ENCODE measurements at regions not wholly inside any gene's neighbourhood (a gene's known extent, or its start where the extent isn't known, plus 50 kb on each side); places are given as distances from the start of the nearest gene placed in this dataset.

- H3K27me3 ChIP-seq: peaks cover 0 to 6% (median 0%) of the 10 kb centered on the region in 4 donors
- no peak for ATAC-seq (ENCODE audit: low FRiP score in 2 of 2)
- TF ChIP-seq POLR2AphosphoS5 (IDR thresholded peaks at IDR 0.05) (no peak), CTCF (IDR thresholded peaks at IDR 0.05) (no peak), EP300 (IDR thresholded peaks at IDR 0.05) (no peak), POLR2A (IDR thresholded peaks at IDR 0.05) (no peak)
- H3K36me3 ChIP-seq: no peaks in the 10 kb centered on the region
- DNase-seq: no peak
- WGBS, 2 donors: 56 to 92% methylated on average over 8 to 9 of the region's 9 CpGs
- no peaks in the 10 kb centered on the region for H3K9me3 ChIP-seq
- peak overlapping the region in 1 of 4 donors; percentile 65 for H3K27ac ChIP-seq
- H3K4me1 ChIP-seq: peaks cover 0 to 17% (median 2%) of the 10 kb centered on the region in 4 donors
- no peak overlapping the region for H3K4me3 ChIP-seq
Measured at GRCh38 chrX:13936521-13937225, 93.0 kb downstream of the GEMIN8 start.

GRCh38 chrX:13934731-13935130 lies 95.0 kb downstream of the GEMIN8 start:
- Histone ChIP-seq H3K36me3 (no peaks in the 10 kb centered on the region), H3K9me3 (no peaks in the 10 kb centered on the region), H3K4me3 (no peak overlapping the region), H3K27ac (no peak overlapping the region), H3K4me1 (peaks cover 0 to 17% (median 2%) of the 10 kb centered on the region in 4 donors), H3K27me3 (peaks cover 0 to 6% (median 0%) of the 10 kb centered on the region in 4 donors)
- DNase-seq (no peak), ATAC-seq (ENCODE audit: low FRiP score in 2 of 2) (no peak)
- no peak for TF ChIP-seq EP300 (IDR thresholded peaks at IDR 0.05)
- WGBS, 2 donors: 72 to 83% methylated on average over 2 of the region's 2 CpGs

GRCh38 chrX:13933851-13934250 lies 95.8 kb downstream of the GEMIN8 start:
- TF ChIP-seq POLR2AphosphoS5 (IDR thresholded peaks at IDR 0.05) (no peak), EP300 (IDR thresholded peaks at IDR 0.05) (no peak), CTCF (IDR thresholded peaks at IDR 0.05) (no peak), POLR2A (IDR thresholded peaks at IDR 0.05) (no peak)
- no peak for DNase-seq
- H3K4me1 ChIP-seq: peaks cover 0 to 16% (median 2%) of the 10 kb centered on the region in 4 donors
- no peaks in the 10 kb centered on the region for H3K36me3 ChIP-seq
- H3K9me3 ChIP-seq: no peaks in the 10 kb centered on the region
- WGBS, 2 donors: 79% methylated on average over 7 of the region's 7 CpGs
- peaks cover 0 to 6% (median 0%) of the 10 kb centered on the region in 4 donors for H3K27me3 ChIP-seq
- no peak overlapping the region for H3K4me3 ChIP-seq
- no peak overlapping the region for H3K27ac ChIP-seq
- no peak for ATAC-seq (ENCODE audit: low FRiP score in 2 of 2)

- Histone ChIP-seq H3K4me3 (no peak overlapping the region), H3K27ac (no peak overlapping the region), H3K36me3 (no peaks in the 10 kb centered on the region), H3K4me1 (peaks cover 0 to 11% (median 2%) of the 10 kb centered on the region in 4 donors), H3K27me3 (peaks cover 0 to 6% (median 0%) of the 10 kb centered on the region in 4 donors), H3K9me3 (no peaks in the 10 kb centered on the region)
- DNase-seq: no peak
- no peak for ATAC-seq (ENCODE audit: low FRiP score in 2 of 2)
- no peak for TF ChIP-seq EP300 (IDR thresholded peaks at IDR 0.05)
- no peak for TF ChIP-seq CTCF (IDR thresholded peaks at IDR 0.05)
- no peak for TF ChIP-seq POLR2AphosphoS5 (IDR thresholded peaks at IDR 0.05)
- no peak for TF ChIP-seq POLR2A (IDR thresholded peaks at IDR 0.05)
- WGBS, 2 donors: 66 to 68% methylated on average over 3 of the region's 3 CpGs
Measured at GRCh38 chrX:13933352-13933751, 96.3 kb downstream of the GEMIN8 start.

GRCh38 chrX:13932416-13932815 lies 97.3 kb downstream of the GEMIN8 start:
- ATAC-seq (ENCODE audit: low FRiP score in 2 of 2) (no peak), DNase-seq (no peak)
- no peaks in the 10 kb centered on the region for H3K36me3 ChIP-seq
- peaks cover 0 to 1% (median under 1%) of the 10 kb centered on the region in 4 donors for H3K4me1 ChIP-seq
- no peak overlapping the region for H3K27ac ChIP-seq
- no peak overlapping the region for H3K4me3 ChIP-seq
- TF ChIP-seq EP300 (IDR thresholded peaks at IDR 0.05): no peak
- no peak for TF ChIP-seq POLR2AphosphoS5 (IDR thresholded peaks at IDR 0.05)
- no peak for TF ChIP-seq POLR2A (IDR thresholded peaks at IDR 0.05)
- TF ChIP-seq CTCF (IDR thresholded peaks at IDR 0.05): no peak
- H3K27me3 ChIP-seq: peaks cover 0 to 3% (median 0%) of the 10 kb centered on the region in 4 donors
- H3K9me3 ChIP-seq: no peaks in the 10 kb centered on the region

Data from upper lobe of left lung (tissue), 6 donors.